ENCODE measurements at regions not wholly inside any gene's neighbourhood (a gene's known extent, or its start where the extent isn't known, plus 50 kb on each side); places are given as distances from the start of the nearest gene placed in this dataset.

- Histone ChIP-seq H3K9ac (ENCODE audit: low read length) (no peak overlapping the region), H3K9me3 (ENCODE audit: control extremely low read depth in 1 of 3, control insufficient read depth in 2 of 3, insufficient read depth in 1 of 3, low read length in 2 of 3) (peaks cover 6 to 23% (median 18%) of the 10 kb centered on the region in 3 donors), H4K20me1 (ENCODE audit: control insufficient read depth, insufficient read depth, low read length, poor library complexity, severe bottlenecking) (no peaks in the 10 kb centered on the region), H2AFZ (ENCODE audit: insufficient read depth, low read depth, low read length, poor library complexity, severe bottlenecking) (no peak overlapping the region), H3K4me3 (ENCODE audit: control extremely low read depth in 1 of 5, extremely low read depth in 1 of 5, insufficient read depth in 1 of 5, low read depth in 2 of 5, low read length in 4 of 5) (no peak overlapping the region), H3K79me2 (ENCODE audit: control insufficient read depth, insufficient read depth, low read length) (no peaks in the 10 kb centered on the region), H3K27ac (ENCODE audit: low read length in 2 of 2) (no peak overlapping the region), H3K27me3 (replicated peaks in 1 of 4; ENCODE audit: control extremely low read depth in 1 of 4, control insufficient read depth in 3 of 4, insufficient read depth in 4 of 4, low read length in 3 of 4) (peaks cover 0 to 11% (median 0%) of the 10 kb centered on the region in 4 experiments), H3K4me2 (replicated peaks; ENCODE audit: low read depth, low read length, poor library complexity, severe bottlenecking) (no peak overlapping the region), H3K4me1 (ENCODE audit: control insufficient read depth in 2 of 2, insufficient read depth in 2 of 2, low read length in 2 of 2) (no peaks in the 10 kb centered on the region), H3K36me3 (replicated peaks in 1 of 2; ENCODE audit: control extremely low read depth in 1 of 2, control insufficient read depth in 1 of 2, extremely low read depth in 1 of 2, insufficient read depth in 2 of 2, low read length in 1 of 2) (no peaks in the 10 kb centered on the region)
- H3K4me3 Mint-ChIP-seq: no peak overlapping the region
- ATAC-seq (ENCODE audit: low read depth): no peak
- H3K27me3 Mint-ChIP-seq: peaks cover 29% of the 10 kb centered on the region
- no peaks in the 10 kb centered on the region for H3K4me1 Mint-ChIP-seq
- DNase-seq: no peak
- no peak overlapping the region for H3K27ac Mint-ChIP-seq
- TF ChIP-seq EZH2 (IDR thresholded peaks at IDR 0.05; ENCODE audit: borderline replicate concordance, insufficient read depth, low read depth, low read length, poor library complexity, severe bottlenecking) (no peak), CTCF (IDR thresholded peaks at IDR 0.05) (no peak)
- ChIA-PET CTCF (no interaction called here), POLR2A (no interaction called here)
- WGBS (ENCODE audit: insufficient coverage): 56% methylated on average over 6 of the region's 10 CpGs
- H3K9me3 Mint-ChIP-seq (ENCODE audit: insufficient read depth): peaks cover 12% of the 10 kb centered on the region
- intact Hi-C loops (cut with micrococcal nuclease): no loop called here
Observed at GRCh38 chr20:63081831-63082230, 75.1 kb upstream of the BHLHE23 start.

DNA sequence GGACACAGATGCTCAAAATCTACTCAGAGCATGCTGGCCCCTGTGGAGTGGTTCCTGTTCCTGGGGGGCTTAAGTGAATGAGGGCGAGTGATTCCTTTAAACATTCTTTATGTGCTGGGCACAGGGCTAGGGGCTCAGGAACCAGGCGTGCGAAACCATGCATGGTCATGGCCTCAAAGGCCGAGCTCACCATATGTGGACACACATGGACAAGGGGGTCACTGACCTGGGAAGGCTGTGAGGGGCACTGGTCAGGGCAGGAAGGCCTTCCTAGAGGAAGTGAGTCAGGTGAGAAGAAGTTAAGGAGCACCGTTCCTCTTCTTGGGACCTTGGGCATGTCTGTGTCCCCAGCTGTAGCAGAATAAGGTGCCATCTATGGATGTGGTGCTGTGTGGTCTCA is 74.6 kb upstream of the BHLHE23 start:
- no peak overlapping the region for H3K4me3 Mint-ChIP-seq
- Histone ChIP-seq H3K9ac (ENCODE audit: low read length) (no peak overlapping the region), H3K4me3 (ENCODE audit: control extremely low read depth in 1 of 5, extremely low read depth in 1 of 5, insufficient read depth in 1 of 5, low read depth in 2 of 5, low read length in 4 of 5) (no peak overlapping the region), H3K79me2 (ENCODE audit: control insufficient read depth, insufficient read depth, low read length) (no peaks in the 10 kb centered on the region), H3K9me3 (ENCODE audit: control extremely low read depth in 1 of 3, control insufficient read depth in 2 of 3, insufficient read depth in 1 of 3, low read length in 2 of 3) (peaks cover 6 to 26% (median 23%) of the 10 kb centered on the region in 3 donors), H3K36me3 (replicated peaks in 1 of 2; ENCODE audit: control extremely low read depth in 1 of 2, control insufficient read depth in 1 of 2, extremely low read depth in 1 of 2, insufficient read depth in 2 of 2, low read length in 1 of 2) (no peaks in the 10 kb centered on the region), H3K27me3 (replicated peaks in 1 of 4; ENCODE audit: control extremely low read depth in 1 of 4, control insufficient read depth in 3 of 4, insufficient read depth in 4 of 4, low read length in 3 of 4) (peaks cover 0 to 11% (median 0%) of the 10 kb centered on the region in 4 experiments), H3K4me2 (replicated peaks; ENCODE audit: low read depth, low read length, poor library complexity, severe bottlenecking) (no peak overlapping the region), H2AFZ (ENCODE audit: insufficient read depth, low read depth, low read length, poor library complexity, severe bottlenecking) (no peak overlapping the region), H4K20me1 (ENCODE audit: control insufficient read depth, insufficient read depth, low read length, poor library complexity, severe bottlenecking) (no peaks in the 10 kb centered on the region), H3K27ac (ENCODE audit: low read length in 2 of 2) (no peak overlapping the region), H3K4me1 (ENCODE audit: control insufficient read depth in 2 of 2, insufficient read depth in 2 of 2, low read length in 2 of 2) (no peaks in the 10 kb centered on the region)
- 57% methylated on average over 4 of the region's 5 CpGs for WGBS (ENCODE audit: insufficient coverage)
- ChIA-PET POLR2A (no interaction called here), CTCF (no interaction called here)
- H3K9me3 Mint-ChIP-seq (ENCODE audit: insufficient read depth): peaks cover 12% of the 10 kb centered on the region
- no peak overlapping the region for H3K27ac Mint-ChIP-seq
- TF ChIP-seq EZH2 (IDR thresholded peaks at IDR 0.05; ENCODE audit: borderline replicate concordance, insufficient read depth, low read depth, low read length, poor library complexity, severe bottlenecking) (no peak), CTCF (IDR thresholded peaks at IDR 0.05) (no peak)
- H3K27me3 Mint-ChIP-seq: peaks cover 29% of the 10 kb centered on the region
- DNase-seq (no peak), ATAC-seq (ENCODE audit: low read depth) (no peak)
- H3K4me1 Mint-ChIP-seq: no peaks in the 10 kb centered on the region
- intact Hi-C loops (cut with micrococcal nuclease): no loop called here

Measured in B cell (primary cell).